ENCODE measurements at regions not wholly inside any gene's neighbourhood (a gene's known extent, or its start where the extent isn't known, plus 50 kb on each side); places are given as distances from the start of the nearest gene placed in this dataset.

DNA sequence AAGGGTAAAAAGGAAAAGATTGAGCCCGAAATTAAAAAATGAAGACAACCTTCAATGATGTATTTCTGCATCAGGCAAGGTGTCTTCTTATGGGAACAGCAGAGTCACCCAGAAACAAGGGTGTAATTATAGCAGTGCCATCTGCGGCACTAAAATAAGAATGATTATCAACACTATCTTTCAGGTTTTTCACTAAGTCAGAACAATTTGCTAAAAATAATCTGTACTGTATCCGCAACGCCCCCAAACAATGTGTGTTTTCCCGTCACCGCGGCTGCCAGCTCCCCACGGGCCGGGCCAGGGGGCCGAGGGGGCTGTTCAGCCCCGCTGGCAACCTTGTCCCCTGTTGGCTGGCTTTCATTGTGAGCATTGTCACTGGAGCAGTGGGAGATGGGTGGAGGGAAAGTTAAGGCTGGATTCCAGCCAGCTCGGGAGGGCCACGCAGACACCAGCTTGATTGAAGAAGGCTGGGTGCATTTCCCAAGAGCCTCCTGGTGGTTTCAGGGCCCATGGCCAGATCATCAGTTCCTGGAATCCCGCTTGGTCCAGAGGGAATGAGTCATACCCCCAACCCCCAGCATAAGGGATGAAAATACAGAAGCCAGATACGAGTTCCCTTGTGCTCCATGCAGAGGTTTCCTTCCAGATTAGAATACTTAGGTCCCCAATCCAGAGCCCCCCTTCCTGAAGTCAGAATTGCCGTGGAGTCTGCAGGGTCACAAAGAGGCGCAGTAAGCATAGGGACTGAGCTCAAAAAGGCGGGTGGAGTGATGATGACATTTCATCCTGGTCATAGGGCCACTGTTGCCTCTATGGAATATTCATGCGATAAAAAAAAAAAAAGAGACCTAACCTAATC is 90.2 kb upstream of the KLF13 start (continued):
- TF ChIP-seq, protein P1, sequence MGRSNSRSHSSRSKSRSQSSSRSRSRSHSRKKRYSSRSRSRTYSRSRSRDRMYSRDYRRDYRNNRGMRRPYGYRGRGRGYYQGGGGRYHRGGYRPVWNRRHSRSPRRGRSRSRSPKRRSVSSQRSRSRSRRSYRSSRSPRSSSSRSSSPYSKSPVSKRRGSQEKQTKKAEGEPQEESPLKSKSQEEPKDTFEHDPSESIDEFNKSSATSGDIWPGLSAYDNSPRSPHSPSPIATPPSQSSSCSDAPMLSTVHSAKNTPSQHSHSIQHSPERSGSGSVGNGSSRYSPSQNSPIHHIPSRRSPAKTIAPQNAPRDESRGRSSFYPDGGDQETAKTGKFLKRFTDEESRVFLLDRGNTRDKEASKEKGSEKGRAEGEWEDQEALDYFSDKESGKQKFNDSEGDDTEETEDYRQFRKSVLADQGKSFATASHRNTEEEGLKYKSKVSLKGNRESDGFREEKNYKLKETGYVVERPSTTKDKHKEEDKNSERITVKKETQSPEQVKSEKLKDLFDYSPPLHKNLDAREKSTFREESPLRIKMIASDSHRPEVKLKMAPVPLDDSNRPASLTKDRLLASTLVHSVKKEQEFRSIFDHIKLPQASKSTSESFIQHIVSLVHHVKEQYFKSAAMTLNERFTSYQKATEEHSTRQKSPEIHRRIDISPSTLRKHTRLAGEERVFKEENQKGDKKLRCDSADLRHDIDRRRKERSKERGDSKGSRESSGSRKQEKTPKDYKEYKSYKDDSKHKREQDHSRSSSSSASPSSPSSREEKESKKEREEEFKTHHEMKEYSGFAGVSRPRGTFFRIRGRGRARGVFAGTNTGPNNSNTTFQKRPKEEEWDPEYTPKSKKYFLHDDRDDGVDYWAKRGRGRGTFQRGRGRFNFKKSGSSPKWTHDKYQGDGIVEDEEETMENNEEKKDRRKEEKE (IDR thresholded peaks at IDR 0.05): no peak
- TF ChIP-seq, protein P2, sequence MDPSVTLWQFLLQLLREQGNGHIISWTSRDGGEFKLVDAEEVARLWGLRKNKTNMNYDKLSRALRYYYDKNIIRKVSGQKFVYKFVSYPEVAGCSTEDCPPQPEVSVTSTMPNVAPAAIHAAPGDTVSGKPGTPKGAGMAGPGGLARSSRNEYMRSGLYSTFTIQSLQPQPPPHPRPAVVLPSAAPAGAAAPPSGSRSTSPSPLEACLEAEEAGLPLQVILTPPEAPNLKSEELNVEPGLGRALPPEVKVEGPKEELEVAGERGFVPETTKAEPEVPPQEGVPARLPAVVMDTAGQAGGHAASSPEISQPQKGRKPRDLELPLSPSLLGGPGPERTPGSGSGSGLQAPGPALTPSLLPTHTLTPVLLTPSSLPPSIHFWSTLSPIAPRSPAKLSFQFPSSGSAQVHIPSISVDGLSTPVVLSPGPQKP (IDR thresholded peaks at IDR 0.05; ENCODE audit: low read depth, low read length): no peak
- TF ChIP-seq MEF2A (IDR thresholded peaks at IDR 0.05; ENCODE audit: insufficient read depth, low read depth, low read length) (peak; percentile 82), CBX3 (IDR thresholded peaks at IDR 0.05; ENCODE audit: borderline replicate concordance, low read depth) (no peak), NR2F1 (conservative IDR thresholded peaks at IDR 0.05) (peak; percentile 68), NBN (IDR thresholded peaks at IDR 0.05) (peak; percentile 71; the same call in 1 of the 2 replicates), NFIC (IDR thresholded peaks at IDR 0.05; ENCODE audit: low read depth, low read length) (peak; percentile 64; the same call in 1 of the 2 replicates), FOXM1 (IDR thresholded peaks at IDR 0.05; ENCODE audit: low read depth, low read length) (0 out of 2 replicates have a peak, but pooled peaks have one; percentile 28), HDAC2 (IDR thresholded peaks at IDR 0.05) (no peak), IKZF1 (conservative IDR thresholded peaks at IDR 0.05) (peak; percentile 95), CREM (IDR thresholded peaks at IDR 0.05; ENCODE audit: low read depth) (peak; percentile 53; the same call in 1 of the 2 replicates), MEF2B (IDR thresholded peaks at IDR 0.05; ENCODE audit: partially characterized antibody, poor library complexity, severe bottlenecking) (peak; percentile 98), REST (IDR thresholded peaks at IDR 0.05; ENCODE audit: low read depth, low read length) (no peak)
- TF ChIP-seq, protein P3, sequence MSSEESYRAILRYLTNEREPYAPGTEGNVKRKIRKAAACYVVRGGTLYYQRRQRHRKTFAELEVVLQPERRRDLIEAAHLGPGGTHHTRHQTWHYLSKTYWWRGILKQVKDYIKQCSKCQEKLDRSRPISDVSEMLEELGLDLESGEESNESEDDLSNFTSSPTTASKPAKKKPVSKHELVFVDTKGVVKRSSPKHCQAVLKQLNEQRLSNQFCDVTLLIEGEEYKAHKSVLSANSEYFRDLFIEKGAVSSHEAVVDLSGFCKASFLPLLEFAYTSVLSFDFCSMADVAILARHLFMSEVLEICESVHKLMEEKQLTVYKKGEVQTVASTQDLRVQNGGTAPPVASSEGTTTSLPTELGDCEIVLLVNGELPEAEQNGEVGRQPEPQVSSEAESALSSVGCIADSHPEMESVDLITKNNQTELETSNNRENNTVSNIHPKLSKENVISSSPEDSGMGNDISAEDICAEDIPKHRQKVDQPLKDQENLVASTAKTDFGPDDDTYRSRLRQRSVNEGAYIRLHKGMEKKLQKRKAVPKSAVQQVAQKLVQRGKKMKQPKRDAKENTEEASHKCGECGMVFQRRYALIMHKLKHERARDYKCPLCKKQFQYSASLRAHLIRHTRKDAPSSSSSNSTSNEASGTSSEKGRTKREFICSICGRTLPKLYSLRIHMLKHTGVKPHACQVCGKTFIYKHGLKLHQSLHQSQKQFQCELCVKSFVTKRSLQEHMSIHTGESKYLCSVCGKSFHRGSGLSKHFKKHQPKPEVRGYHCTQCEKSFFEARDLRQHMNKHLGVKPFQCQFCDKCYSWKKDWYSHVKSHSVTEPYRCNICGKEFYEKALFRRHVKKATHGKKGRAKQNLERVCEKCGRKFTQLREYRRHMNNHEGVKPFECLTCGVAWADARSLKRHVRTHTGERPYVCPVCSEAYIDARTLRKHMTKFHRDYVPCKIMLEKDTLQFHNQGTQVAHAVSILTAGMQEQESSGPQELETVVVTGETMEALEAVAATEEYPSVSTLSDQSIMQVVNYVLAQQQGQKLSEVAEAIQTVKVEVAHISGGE (CRISPR knock-in tag; IDR thresholded peaks at IDR 0.05): no peak
- TF ChIP-seq, protein P4, sequence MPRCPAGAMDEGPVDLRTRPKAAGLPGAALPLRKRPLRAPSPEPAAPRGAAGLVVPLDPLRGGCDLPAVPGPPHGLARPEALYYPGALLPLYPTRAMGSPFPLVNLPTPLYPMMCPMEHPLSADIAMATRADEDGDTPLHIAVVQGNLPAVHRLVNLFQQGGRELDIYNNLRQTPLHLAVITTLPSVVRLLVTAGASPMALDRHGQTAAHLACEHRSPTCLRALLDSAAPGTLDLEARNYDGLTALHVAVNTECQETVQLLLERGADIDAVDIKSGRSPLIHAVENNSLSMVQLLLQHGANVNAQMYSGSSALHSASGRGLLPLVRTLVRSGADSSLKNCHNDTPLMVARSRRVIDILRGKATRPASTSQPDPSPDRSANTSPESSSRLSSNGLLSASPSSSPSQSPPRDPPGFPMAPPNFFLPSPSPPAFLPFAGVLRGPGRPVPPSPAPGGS (IDR thresholded peaks at IDR 0.05; ENCODE audit: borderline replicate concordance, insufficient read depth, low read depth, low read length, poor library complexity, severe bottlenecking): peak; percentile 39
